OCI-LY7 (cell line): ENCODE measurements at regions not wholly inside any gene's neighbourhood (a gene's known extent, or its start where the extent isn't known, plus 50 kb on each side); places are given as distances from the start of the nearest gene placed in this dataset.

Source experiments
- EZH2phosphoT487 ChIP-seq: fragments of 200-600 bp; sonication (generic); IDR thresholded peaks from 2 replicates; pipeline ENCODE4 v1.6.1; 2018; ENCODE audit warnings: low read depth, borderline replicate concordance, mild to moderate bottlenecking, mixed run types, antibody characterized with exemption, low read length, moderate library complexity, mixed read lengths
- TF ChIP-seq, protein P1 (sequence below): fragments of 200-600 bp; sonication (generic); conservative IDR thresholded peaks from 2 replicates; pipeline ENCODE4 v1.5.1; 2014; ENCODE audit warnings: mild to moderate bottlenecking, antibody characterized with exemption, low read length, moderate library complexity, mixed read lengths

DNA sequence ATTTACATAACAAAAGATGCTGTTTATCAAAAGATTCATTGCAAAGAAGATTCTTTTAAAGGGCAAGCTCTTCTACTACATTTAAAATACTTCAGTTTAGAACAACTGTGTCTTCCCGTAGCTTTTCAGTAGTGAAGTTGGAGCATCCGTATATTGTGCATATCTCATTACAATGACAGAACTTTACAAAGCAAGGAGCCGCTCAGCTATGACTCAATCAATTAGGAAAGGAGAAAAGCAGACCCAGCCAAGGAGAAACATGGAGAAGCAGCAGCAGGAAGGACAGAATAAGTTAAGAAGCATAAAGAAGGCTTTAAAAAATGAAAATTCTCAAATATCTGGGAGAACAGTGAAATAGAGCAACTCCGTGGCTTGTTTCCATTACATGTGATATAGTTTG lies 132.6 kb upstream of the SMLR1 start:
- TF ChIP-seq, protein P1, sequence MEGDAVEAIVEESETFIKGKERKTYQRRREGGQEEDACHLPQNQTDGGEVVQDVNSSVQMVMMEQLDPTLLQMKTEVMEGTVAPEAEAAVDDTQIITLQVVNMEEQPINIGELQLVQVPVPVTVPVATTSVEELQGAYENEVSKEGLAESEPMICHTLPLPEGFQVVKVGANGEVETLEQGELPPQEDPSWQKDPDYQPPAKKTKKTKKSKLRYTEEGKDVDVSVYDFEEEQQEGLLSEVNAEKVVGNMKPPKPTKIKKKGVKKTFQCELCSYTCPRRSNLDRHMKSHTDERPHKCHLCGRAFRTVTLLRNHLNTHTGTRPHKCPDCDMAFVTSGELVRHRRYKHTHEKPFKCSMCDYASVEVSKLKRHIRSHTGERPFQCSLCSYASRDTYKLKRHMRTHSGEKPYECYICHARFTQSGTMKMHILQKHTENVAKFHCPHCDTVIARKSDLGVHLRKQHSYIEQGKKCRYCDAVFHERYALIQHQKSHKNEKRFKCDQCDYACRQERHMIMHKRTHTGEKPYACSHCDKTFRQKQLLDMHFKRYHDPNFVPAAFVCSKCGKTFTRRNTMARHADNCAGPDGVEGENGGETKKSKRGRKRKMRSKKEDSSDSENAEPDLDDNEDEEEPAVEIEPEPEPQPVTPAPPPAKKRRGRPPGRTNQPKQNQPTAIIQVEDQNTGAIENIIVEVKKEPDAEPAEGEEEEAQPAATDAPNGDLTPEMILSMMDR, result no peak
- TF ChIP-seq EZH2phosphoT487, result no peak
